Esophagus squamous epithelium (tissue), 4 donors: ENCODE measurements at regions not wholly inside any gene's neighbourhood (a gene's known extent, or its start where the extent isn't known, plus 50 kb on each side); places are given as distances from the start of the nearest gene placed in this dataset.

Experiments used
- POLR2A ChIP-seq, 4 donors: fragments of 450-650 bp; IDR thresholded peaks; one replicate each; pipeline ENCODE4 v1.6.1; 2017; ENCODE audit warnings: antibody characterized with exemption in 4 of 4, mild to moderate bottlenecking in 4 of 4, moderate library complexity in 3 of 4
- TF ChIP-seq, protein P1 (sequence below), 6 experiments: fragments of 450-650 bp in 4 of 6; fragments of 200-600 bp in 2 of 6; sonication (generic) in 2 of 6; IDR thresholded peaks; one replicate each; pipeline ENCODE4 v1.5.1; 2016 to 2019; ENCODE audit warnings: antibody characterized with exemption in 6 of 6, mild to moderate bottlenecking in 4 of 6, moderate library complexity in 4 of 6

GRCh38 chr17:6305613-6306360 is 129.1 kb downstream of the AIPL1 start:
- TF ChIP-seq, protein P1, sequence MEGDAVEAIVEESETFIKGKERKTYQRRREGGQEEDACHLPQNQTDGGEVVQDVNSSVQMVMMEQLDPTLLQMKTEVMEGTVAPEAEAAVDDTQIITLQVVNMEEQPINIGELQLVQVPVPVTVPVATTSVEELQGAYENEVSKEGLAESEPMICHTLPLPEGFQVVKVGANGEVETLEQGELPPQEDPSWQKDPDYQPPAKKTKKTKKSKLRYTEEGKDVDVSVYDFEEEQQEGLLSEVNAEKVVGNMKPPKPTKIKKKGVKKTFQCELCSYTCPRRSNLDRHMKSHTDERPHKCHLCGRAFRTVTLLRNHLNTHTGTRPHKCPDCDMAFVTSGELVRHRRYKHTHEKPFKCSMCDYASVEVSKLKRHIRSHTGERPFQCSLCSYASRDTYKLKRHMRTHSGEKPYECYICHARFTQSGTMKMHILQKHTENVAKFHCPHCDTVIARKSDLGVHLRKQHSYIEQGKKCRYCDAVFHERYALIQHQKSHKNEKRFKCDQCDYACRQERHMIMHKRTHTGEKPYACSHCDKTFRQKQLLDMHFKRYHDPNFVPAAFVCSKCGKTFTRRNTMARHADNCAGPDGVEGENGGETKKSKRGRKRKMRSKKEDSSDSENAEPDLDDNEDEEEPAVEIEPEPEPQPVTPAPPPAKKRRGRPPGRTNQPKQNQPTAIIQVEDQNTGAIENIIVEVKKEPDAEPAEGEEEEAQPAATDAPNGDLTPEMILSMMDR (IDR thresholded peaks at IDR 0.05): no peak
- no peak for TF ChIP-seq POLR2A (IDR thresholded peaks at IDR 0.05)
